ENCODE measurements at regions not wholly inside any gene's neighbourhood (a gene's known extent, or its start where the extent isn't known, plus 50 kb on each side); places are given as distances from the start of the nearest gene placed in this dataset.

- TF ChIP-seq SIN3A (IDR thresholded peaks at IDR 0.05; ENCODE audit: borderline replicate concordance, insufficient read depth, low read depth, low read length) = no peak
- TF ChIP-seq, protein P1, sequence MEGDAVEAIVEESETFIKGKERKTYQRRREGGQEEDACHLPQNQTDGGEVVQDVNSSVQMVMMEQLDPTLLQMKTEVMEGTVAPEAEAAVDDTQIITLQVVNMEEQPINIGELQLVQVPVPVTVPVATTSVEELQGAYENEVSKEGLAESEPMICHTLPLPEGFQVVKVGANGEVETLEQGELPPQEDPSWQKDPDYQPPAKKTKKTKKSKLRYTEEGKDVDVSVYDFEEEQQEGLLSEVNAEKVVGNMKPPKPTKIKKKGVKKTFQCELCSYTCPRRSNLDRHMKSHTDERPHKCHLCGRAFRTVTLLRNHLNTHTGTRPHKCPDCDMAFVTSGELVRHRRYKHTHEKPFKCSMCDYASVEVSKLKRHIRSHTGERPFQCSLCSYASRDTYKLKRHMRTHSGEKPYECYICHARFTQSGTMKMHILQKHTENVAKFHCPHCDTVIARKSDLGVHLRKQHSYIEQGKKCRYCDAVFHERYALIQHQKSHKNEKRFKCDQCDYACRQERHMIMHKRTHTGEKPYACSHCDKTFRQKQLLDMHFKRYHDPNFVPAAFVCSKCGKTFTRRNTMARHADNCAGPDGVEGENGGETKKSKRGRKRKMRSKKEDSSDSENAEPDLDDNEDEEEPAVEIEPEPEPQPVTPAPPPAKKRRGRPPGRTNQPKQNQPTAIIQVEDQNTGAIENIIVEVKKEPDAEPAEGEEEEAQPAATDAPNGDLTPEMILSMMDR (IDR thresholded peaks at IDR 0.05) = no peak
Observed at GRCh38 chr6:37097335-37097734, 72.6 kb upstream of the PIM1 start.

Data from Panc1 (cell line).